DMS79 (cell line): ENCODE measurements at regions not wholly inside any gene's neighbourhood (a gene's known extent, or its start where the extent isn't known, plus 50 kb on each side); places are given as distances from the start of the nearest gene placed in this dataset.

Source experiments
- DNase-seq: peaks from one replicate; lab custom pipeline; 2025; lab: John Stamatoyannopoulos, UW

GRCh38 chr15:67892559-67893377 lies 52.9 kb upstream of the RNU6-1 start:
- no peak for DNase-seq

GRCh38 chr15:67895237-67895636 lies 55.4 kb upstream of the RNU6-1 start:
- no peak for DNase-seq

GRCh38 chr15:67897646-67898339 lies 57.9 kb upstream of the RNU6-1 start:
- DNase-seq, result no peak

- no peak for DNase-seq
These were observed 59.9 kb upstream of the RNU6-1 start for GRCh38 chr15:67899596-67900283.

- DNase-seq, result no peak
These were observed 60.8 kb upstream of the RNU6-1 start for GRCh38 chr15:67900621-67901147.

GRCh38 chr15:67901922-67902321 lies 62.1 kb upstream of the RNU6-1 start:
- DNase-seq, result no peak

GRCh38 chr15:67902579-67903009 lies 62.7 kb upstream of the RNU6-1 start:
- DNase-seq, result no peak

GRCh38 chr15:67903708-67904107 lies 63.9 kb upstream of the RNU6-1 start:
- no peak for DNase-seq

- no peak for DNase-seq
These were observed 65.8 kb upstream of the RNU6-1 start for GRCh38 chr15:67905628-67906027.

GRCh38 chr15:67906382-67906781 lies 66.5 kb upstream of the RNU6-1 start:
- no peak for DNase-seq

- DNase-seq, result no peak
These were observed 67.4 kb upstream of the RNU6-1 start for GRCh38 chr15:67907184-67907723.

GRCh38 chr15:67908756-67909155 lies 68.9 kb upstream of the RNU6-1 start:
- no peak for DNase-seq

- no peak for DNase-seq
These were observed 71.9 kb upstream of the RNU6-1 start for GRCh38 chr15:67911727-67912126.

GRCh38 chr15:67914028-67914427 lies 74.2 kb upstream of the RNU6-1 start:
- no peak for DNase-seq

- no peak for DNase-seq
These were observed 75.0 kb upstream of the RNU6-1 start for GRCh38 chr15:67914537-67915460.

- DNase-seq, result no peak
These were observed 75.9 kb upstream of the RNU6-1 start for GRCh38 chr15:67915461-67916374.

GRCh38 chr15:67916565-67916964 lies 76.7 kb upstream of the RNU6-1 start:
- no peak for DNase-seq

GRCh38 chr15:67917037-67917436 lies 77.2 kb upstream of the RNU6-1 start:
- DNase-seq, result no peak

GRCh38 chr15:67917636-67918035 lies 77.8 kb upstream of the RNU6-1 start:
- no peak for DNase-seq

- no peak for DNase-seq
These were observed 78.5 kb upstream of the RNU6-1 start for GRCh38 chr15:67918205-67918861.
